22Rv1 (cell line): ENCODE measurements at regions not wholly inside any gene's neighbourhood (a gene's known extent, or its start where the extent isn't known, plus 50 kb on each side); places are given as distances from the start of the nearest gene placed in this dataset.

Experiments
- H3K27ac ChIP-seq: fragments of 450-650 bp; 2 replicates; pipeline ENCODE4 v1.5.1; 2017
- ZFX ChIP-seq: fragments of 450-650 bp; IDR thresholded peaks from 2 replicates; pipeline ENCODE4 v1.6.1; 2017; ENCODE audit warnings: antibody characterized with exemption, borderline replicate concordance
- TF ChIP-seq, protein P1 (sequence below): fragments of 450-650 bp; IDR thresholded peaks from 2 replicates; pipeline ENCODE4 v1.5.1; 2017; ENCODE audit warnings: mild to moderate bottlenecking

DNA sequence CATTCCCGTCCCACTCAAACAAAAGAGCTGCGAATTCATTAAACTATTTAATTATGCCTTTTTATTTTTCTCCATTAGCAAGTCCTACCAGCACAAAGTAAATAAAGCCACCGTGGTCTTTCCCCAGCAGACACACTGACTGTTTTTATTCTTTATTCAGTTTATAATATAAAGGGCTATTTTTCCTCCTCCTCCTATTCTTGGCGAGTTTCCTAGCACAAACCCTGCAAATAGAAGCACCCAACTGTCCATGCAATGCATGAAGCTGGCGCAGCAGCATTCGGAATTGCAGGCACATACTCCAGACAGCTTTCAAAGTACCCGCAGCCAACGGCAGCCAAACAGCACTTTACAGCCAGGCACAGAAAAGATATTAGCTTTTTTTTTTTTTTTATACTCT is 583.4 kb upstream of the PSMD7 start:
- TF ChIP-seq, protein P1, sequence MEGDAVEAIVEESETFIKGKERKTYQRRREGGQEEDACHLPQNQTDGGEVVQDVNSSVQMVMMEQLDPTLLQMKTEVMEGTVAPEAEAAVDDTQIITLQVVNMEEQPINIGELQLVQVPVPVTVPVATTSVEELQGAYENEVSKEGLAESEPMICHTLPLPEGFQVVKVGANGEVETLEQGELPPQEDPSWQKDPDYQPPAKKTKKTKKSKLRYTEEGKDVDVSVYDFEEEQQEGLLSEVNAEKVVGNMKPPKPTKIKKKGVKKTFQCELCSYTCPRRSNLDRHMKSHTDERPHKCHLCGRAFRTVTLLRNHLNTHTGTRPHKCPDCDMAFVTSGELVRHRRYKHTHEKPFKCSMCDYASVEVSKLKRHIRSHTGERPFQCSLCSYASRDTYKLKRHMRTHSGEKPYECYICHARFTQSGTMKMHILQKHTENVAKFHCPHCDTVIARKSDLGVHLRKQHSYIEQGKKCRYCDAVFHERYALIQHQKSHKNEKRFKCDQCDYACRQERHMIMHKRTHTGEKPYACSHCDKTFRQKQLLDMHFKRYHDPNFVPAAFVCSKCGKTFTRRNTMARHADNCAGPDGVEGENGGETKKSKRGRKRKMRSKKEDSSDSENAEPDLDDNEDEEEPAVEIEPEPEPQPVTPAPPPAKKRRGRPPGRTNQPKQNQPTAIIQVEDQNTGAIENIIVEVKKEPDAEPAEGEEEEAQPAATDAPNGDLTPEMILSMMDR, result no peak
- no peak for TF ChIP-seq ZFX
- H3K27ac ChIP-seq, result no peak overlapping the region

DNA sequence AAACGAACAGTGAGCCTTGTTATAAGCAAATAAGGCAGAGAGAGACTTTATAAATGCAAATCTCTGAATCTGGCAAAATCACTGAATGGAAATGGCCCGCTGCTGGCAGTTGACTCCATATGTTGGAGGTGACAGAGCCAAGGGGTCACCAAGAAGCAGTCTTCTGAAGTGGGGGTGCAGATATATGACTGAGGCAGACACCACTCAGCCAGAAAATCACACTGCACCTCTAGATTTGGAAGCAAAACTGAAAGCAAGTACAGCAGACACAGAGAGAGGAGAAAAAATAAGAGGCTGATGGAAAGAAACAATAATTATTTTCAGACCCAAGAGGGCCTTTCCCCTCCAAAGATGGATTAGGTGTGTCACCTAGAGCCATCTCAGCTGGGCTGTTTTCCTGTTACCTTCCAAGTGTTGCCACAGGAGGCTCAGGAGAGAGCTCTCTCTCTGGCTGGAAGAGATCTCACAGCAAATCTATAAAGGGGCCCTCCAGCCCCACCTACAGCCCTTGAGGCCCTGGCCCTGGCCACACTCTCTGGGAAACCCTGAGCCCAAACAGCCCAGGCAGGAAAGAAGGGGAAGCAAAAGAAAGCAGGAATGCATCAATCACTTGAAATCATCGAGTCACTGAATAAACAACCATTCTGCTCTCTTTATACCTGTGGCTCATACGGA is 585.1 kb upstream of the PSMD7 start:
- no peak for TF ChIP-seq ZFX
- TF ChIP-seq, protein P1, result no peak
- no peak overlapping the region for H3K27ac ChIP-seq

DNA sequence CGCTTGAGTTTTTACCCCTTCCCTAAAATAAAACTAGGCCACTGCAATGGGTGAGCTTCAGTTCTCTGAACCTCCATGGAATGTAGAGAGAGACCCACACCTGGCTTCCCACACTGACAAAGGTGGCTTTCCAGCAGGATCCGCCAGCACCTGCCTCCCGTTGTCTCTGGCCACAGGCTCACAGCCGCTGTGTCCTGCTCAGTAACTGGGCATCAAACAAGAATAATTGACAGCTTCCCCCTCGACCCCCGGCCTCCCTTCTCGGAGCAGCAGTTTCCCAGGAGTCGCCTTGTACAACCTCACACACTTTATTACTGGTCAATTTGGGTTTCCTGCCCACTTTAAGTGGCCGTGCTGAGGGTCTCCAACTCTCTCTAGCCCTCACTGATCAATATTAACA is 586.1 kb upstream of the PSMD7 start:
- no peak overlapping the region for H3K27ac ChIP-seq
- TF ChIP-seq ZFX, result no peak
- TF ChIP-seq, protein P1, result no peak

DNA sequence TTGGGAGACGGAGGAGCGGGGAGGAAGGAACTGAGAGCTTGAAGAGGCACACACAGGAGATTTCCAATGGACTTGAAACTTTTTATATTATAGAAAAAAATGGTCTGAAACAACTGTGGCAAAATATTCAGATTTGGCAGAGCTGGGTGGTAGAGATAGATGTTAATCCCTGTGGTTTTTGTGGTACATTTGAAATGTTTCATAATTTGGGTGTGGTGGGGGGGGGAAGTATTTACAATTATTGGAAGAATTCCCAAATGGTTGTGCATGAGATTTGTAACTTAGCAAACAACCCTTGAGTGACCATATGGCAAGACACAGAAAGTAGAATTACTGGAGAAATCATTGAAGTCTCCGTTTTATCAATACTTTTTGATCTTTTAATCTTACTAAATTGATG is 588.8 kb upstream of the PSMD7 start:
- TF ChIP-seq, protein P1, result no peak
- TF ChIP-seq ZFX, result no peak
- no peak overlapping the region for H3K27ac ChIP-seq

DNA sequence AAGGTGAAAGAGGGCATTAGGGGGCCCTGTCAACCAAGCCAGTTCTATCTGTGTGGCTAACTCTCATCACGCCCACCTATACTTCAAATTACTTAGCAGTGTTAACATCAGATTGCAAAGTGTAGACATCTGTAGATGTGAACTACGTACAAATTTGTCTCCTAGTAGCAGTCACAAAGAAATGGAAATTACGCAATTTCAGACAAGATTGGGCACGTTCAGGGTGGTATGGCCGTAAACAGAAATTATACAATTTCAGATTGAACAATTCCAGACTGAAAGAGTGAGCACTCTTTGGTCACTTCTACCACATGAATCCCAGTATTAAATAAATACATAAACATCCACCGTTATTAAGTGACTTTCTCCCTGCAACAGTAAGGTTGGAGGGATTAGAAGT is 592.7 kb upstream of the PSMD7 start:
- no peak for TF ChIP-seq ZFX
- TF ChIP-seq, protein P1, result no peak
- H3K27ac ChIP-seq, result no peak overlapping the region

DNA sequence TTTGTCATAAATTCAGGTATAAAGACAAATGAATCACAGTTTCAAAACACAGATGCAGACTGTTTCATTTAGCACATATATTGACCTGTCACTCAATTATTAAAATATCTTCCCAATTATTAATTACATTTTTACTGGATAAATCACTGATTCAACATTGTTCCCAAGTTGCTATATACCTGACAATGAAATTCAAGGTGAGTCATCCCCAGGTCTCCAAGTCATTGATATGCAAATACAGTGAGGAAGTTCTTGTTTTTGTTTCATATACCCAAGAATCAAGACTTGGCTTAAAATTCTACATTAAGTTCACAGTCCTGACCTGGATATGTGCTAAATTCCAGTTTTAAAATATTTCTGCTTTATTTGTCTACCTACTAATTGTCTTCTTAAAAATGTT is 599.3 kb upstream of the PSMD7 start:
- H3K27ac ChIP-seq, result no peak overlapping the region

DNA sequence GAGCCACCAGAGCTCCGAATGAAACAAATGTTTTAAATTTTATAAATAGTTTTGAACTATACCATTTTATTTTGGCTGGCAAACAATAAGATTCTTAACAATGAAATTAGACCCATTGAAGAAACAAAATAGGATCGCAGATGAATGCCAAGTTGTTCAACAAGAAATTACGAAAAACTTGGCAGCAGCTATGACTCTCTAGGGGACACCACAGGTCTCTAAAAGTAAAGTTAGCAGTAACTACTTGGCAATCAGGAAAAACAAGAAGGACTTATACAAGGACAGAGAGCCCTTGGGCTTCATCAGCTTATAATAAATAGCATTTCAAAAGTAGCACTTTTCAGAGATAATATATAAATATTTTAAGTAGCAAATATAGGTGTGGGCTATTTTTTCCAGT is 603.8 kb upstream of the PSMD7 start:
- no peak for TF ChIP-seq ZFX
- TF ChIP-seq, protein P1, result no peak
- H3K27ac ChIP-seq, result no peak overlapping the region

More for the DNA sequence above, 599.3 kb upstream of the PSMD7 start:
- TF ChIP-seq, protein P1, result no peak
- no peak for TF ChIP-seq ZFX
